Pons (tissue), 1 donor: ENCODE measurements at regions not wholly inside any gene's neighbourhood (a gene's known extent, or its start where the extent isn't known, plus 50 kb on each side); places are given as distances from the start of the nearest gene placed in this dataset.
"Not testable (repeated sequence)": the region's sequence is repeated elsewhere in the genome, so short reads cannot be mapped to it uniquely, and the experiment has no call there.

Experiments used
- DNase-seq: peaks from one replicate; pipeline ENCODE4 v3.0.0-alpha.2; 2016; ENCODE audit warnings: low spot score

DNA sequence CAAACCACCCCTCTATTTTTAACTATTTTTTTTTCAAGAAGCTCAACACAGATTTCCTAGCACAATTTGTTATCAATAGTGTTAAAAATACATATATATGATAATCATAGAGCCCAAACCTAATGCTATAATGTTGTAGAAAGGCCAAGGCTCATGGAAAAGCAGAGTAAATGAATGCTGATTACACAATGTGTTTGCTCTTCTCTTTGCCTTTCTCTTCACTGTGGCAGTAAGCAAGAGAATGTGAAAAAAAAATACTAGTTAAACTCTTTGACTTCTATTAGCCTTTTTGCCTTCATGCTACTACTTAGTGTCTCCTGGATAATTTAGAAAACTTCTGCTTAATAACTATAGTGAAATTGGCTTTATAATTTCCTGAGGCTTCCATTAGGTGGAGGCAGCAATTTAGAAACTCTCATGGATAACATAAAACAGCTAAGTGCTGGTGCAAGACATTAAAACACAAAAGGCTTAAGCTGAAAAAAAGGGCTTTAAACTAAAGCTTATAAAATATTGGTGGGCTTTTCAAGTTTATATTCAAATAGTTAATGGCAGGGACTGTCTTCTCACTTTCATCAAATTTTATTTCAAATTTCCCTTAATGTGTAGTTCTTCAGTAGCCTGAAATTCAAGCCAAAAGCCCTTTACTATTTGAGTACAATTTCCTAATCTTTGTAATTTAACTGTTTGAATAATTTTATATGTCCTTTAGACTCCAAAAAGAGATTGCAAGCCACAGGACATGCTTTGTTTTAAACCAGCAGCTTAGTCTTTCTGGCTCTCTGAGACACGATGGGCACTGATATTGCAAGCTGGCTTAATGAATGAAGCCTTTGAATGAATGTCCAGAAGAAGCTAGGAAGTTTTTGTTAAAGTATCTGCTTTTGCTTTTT is 2031.8 kb upstream of the CDH6 start:
- DNase-seq, result peak; percentile 15

DNA sequence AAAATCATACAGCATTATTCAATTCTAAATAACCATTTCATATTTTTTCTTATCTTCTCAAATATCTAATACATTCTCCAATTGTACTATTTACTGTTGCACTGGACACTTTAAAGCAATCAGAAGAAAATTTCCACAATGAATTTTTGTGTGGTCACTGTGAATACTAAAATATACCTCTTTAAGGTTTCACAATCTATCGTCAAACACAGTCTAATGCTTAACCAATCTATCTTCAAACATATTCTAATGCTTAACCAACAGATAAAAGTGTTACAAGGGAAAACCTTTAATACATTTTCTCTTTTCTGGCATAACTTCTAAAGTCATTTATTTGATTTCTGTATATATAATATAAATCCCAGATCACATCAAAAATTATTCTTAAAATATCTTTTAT is 2035.5 kb upstream of the CDH6 start:
- no peak for DNase-seq

DNA sequence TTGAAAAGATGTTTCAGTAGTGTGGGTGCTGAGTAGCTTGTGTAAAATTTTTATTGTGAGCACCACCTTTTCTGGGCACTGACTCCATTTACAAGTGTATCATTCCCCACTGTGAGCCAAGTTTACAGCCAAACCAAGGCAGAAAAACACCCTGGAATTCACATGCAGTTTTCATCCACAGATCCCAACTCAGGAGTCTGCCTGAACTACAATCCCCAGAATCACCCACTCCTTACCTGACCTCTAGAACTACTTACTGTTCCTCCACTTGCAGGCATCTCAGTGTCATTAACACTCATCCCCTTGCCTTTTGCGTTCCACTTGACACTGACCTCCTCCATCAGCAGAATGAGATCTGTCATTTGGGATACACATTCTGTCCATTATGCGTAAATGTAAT is 2042.6 kb upstream of the CDH6 start:
- no peak for DNase-seq

DNA sequence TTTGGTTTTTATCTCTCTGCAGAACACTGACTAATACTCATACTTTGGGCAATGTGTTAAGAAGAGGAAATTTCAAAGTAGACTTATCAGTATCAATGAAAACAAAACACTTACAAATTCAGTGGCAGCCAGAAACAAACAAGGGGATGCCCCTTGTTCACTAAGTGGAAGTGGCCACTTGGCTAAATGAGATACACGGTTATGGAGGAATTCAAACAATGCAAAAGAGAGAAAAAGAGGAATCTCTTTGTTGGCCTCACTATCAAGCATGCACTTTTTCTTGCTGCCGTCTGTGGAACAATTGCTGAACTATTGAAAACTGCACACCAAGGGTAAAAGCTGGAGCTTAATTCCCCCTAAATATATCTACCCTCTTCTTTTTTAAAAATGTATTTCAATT is 2044.9 kb upstream of the CDH6 start:
- DNase-seq, result no peak

DNA sequence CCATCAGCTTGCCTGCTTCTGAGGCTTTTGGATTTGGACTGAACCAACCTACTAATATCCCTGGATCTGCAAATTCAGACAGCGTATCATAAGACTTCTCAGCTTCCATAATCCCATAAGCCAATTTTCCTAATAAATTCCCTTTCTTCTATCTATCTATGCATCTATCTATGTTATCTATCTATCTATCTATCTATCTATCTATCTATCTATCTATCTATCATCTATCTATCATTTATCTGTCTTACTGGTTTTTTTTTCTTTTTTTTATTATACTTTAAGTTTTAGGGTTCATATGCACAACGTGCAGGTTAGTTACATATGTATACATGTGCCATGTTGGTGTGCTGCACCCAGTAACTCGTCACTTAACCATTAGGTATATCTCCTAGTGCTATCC is 2045.4 kb upstream of the CDH6 start:
- no peak for DNase-seq

DNA sequence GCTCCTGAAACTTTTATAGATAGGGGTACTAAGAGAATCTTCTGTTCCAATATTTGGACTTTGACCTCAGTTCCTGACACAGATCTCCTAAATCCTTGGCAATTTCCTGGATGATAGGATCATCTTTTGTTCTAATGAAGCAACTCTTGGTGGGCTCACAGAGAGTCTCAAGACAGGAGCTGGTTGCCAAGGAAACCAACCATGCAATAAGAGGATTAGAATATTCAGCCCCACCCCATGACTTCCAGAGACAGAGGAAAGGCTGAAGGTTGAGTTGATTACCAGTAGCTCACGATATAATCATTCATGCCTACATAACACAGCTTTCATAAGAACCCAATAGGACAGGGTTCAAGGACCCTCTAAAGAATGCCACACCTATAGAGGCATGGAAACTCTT is 2050.2 kb upstream of the CDH6 start:
- no peak for DNase-seq

DNA sequence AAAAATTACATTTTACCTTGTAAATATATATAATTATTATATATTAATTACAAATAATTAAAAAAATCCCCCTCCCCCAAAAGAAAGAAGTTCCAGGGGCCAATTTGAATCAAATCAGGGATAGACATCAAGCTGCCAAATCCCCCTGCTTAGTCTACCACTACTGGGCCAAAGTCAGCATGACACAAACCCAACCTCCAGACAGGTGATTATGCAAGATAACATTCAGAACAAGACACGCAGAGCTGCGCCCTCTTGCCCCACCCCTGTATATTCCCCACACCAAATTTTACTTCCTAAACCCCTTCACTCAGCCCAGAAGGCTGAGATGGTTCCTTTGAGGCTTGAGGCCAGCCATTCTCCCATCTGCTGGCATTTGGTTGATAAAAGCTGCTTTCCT is 2059.1 kb upstream of the CDH6 start:
- DNase-seq, result no peak

DNA sequence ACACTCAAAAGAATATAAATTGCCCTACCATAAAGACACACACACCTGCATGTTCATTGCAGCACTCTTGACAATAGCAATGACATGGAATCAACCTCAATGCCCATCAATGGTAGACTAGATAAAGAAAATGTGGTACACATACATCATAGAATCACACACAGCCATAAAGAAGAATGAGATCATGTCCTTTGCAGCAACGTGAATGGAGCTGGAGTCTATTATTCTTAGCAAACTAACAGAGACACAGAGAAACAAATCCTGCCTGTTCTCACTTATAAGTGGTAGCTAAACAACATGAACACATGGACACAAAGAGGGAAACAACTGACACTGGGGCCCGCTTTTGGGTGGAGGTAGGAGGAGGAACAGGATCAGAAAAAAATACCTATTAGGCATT is 2062.2 kb upstream of the CDH6 start:
- no peak for DNase-seq

DNA sequence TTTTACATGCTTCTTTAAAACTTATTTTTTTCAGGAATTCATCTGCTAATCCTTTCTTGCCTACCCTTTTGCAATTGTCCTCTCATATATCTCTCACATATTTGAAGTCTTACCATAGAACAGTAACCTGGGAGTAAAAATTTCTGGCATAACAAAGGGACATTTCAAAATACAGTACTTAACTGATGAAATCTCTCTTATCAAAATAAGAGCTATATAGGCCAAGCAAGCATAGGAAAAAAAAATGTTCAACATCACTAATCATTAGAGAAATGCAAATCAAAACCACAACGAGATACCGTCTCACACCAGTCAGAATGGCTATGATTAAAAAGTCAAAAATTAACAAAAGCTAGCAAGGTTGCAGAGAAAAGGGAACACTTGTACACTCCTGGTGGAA is 2062.7 kb upstream of the CDH6 start:
- DNase-seq, result no peak

DNA sequence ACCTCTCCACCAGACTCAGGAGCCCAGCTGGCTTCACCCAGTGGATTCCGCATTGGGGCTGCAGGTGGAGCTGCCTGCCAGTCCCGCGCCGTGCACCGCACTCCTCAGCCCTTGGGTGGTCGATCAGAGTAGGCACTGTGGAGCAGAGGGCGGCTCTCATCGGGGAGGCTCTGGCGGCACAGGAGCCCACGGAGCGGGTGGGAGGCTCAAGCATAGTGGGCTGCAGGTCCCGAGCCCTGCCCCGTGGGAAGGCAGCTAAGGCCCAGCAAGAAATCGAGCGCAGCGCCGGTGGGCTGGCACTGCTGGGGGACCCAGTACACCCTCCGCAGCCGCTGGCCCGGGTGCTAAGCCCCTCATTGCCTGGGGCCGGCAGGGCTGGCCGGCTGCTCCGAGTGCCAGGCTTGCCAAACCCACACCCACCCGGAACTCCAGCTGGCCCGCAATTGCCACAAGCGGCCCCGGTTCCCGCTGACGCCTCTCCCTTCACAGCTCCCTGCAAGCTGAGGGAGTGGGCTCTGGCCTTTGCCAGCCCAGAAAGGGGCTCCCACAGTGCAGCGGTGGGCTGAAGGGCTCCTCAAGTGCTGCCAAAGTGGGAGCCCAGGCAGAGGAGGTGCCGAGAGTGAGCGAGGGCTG is 2065.8 kb upstream of the CDH6 start:
- not testable (repeated sequence) for DNase-seq

DNA sequence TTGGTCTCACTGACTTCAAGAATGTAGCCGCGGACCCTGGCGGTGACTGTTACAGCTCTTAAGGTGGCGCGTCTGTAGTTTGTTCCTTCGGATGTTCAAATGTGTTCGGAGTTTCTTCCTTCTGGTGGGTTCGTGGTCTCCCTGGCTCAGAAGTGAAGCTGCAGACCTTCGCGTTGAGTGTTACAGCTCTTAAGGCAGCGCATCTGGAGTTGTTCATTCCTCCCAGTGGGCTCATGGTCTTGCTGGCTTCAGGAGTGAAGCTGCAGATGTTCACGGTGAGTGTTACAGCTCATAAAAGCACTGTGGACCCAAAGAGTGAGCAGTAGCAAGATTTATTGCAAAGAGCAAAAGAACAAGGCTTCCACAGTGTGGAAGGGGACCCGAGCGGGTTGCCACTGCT is 2067.0 kb upstream of the CDH6 start:
- not testable (repeated sequence) for DNase-seq

DNA sequence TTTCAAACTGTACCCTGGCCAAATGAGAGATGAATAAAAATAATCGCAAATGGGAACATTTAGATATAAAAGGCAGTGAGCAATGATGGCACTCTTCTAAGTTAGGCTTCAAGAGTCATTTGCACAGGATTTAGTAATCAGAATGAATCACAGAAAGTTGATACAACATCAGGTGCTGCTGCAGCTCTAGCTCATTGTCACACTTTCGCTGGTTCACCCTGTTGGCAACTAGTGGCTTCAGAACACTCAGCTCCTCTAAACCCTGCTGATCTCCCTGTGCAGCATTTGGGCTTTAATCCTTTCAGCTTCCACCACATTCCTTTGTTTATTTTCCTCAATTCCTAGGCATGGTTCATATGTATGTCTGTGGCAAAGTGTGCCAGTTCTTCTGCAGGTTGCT is 2071.2 kb upstream of the CDH6 start:
- DNase-seq, result no peak

DNA sequence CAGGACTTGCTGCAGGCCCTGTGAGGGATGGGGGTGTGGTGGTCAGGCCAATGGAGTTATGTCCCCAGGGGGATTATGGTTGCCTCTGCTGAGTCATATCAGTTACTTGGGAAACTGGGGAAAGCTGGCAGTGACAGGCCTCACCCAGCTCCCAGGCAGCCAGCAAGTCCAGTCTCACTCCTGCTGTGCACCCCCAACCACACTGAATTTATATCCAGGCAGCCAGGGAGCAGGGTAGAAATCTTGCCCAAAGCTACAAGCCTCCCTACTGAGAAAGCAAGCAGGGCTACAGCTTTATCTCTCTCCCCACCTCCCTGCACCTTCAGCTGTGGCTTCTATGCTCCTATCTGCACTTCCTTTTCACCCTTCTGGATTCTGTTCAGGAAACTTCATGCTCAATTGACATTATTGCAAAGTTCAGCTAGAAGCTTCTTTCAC is 2076.0 kb upstream of the CDH9 start:
- DNase-seq, result no peak

DNA sequence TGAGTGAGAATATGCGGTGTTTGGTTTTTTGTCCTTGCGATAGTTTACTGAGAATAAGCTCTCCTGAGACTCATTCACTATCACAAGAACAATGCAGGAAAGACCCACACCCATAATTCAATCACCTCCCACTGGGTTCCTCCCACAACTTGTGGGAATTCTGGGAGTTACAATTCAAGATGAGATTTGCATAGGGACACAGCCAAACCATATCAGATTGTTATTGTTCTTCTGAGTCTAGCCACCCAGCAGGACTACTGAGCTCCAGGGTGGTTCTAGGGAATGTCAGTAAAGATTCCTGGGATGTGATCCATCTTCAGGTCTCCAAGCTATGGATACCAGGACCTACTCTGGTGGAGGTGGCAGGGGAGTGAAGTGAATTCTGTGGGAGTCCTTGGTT is 2075.1 kb upstream of the CDH9 start:
- DNase-seq, result no peak

DNA sequence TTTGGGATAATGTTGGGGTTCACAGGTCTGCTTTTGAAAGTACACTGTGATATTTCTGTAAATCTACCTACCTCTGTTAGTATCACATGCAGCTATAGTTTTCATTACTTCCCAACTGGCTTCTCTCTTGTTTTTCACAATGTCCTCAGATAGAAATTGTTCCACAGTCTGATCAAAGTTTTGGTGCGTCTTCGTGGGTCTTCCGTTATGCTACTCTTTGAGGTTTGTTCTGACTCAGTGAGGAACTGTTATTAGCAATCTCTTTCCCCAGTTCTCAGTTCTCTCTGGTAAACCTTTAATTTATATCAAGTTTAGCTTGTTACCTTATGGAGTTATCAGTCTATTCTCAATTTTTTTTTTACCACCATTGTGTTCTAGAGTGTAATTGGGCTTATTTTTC is 2061.2 kb upstream of the CDH9 start:
- DNase-seq, result no peak

DNA sequence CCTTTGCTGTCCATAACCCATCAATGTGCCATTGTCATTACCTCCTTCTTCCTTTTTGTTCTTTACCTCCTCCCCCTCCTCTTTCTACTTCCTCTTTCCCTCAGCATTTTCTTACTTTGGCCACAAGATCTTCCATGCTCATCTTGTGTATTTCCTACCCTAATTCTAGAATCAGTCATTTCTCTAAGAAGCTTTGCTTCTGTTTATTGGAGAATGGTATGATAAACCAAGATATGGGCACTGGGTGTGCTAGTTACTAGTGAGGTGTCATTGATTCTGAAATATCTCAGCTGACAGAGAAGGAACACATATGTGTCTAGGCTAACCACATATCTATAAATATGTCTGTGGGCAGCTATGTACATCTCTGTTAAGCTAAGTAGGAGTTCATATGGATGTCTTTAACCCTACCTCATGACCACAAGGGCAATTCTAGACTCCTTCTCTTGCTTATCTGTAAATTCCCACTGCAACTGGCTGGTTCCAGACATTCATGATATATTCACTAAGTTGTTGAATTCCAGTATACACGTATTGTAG is 2051.3 kb upstream of the CDH9 start:
- DNase-seq, result no peak

DNA sequence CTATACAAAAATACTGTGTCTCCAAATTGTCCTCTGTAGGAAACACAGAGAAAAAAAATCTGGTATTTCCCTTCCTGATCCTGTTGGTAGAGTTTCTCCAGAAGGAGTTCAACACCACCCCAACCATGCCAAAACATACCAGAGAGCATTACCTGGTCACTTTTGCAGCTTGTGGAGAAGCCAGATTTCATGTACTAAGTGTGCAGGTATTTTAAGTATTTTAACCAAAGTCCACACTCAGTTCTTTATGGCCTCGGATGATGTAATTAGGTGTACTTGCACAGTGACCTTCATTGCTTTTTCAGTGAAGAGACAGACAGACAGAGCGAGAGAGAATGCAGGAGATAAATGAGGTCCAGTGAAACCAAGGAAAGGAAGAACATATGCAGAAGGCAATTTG is 2046.8 kb upstream of the CDH9 start:
- DNase-seq, result no peak

DNA sequence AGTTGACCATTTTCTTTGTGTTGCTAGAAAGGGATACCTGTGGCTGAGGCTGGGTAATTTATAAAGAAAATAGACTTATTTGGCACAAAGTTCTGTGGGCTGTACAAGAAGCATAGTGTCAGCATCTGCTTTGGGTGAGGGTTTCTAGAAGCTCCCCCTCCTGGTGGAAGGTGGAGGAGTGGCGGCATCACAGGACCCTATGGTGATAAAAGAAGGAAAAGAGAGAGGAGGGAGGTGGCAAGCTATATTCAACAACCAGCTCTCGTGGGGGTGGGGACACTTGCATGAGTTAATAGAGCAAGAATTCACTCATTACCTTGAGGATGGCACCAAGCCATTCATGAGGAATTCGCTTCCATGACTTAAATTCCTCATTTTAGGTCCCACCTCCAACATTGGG is 2041.4 kb upstream of the CDH9 start:
- no peak for DNase-seq

DNA sequence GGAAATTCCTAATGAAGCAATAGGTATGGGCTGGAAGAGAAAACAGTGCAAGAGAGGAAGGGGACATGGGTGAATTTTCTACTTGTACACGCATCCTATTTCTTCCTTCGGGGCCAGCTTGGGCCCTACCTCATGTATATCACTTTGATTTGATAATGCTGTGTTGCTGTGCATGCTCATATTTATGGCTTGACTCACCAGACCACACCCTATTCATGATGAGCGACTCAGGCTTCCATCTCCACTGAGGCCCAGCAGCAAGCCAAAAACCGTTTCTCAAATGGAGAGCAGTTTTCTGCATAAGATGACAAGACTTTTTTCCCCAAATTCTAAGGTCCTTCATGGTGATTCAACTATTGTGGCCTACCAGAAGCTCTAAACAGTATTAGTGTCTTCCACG is 2039.1 kb upstream of the CDH9 start:
- DNase-seq, result no peak

DNA sequence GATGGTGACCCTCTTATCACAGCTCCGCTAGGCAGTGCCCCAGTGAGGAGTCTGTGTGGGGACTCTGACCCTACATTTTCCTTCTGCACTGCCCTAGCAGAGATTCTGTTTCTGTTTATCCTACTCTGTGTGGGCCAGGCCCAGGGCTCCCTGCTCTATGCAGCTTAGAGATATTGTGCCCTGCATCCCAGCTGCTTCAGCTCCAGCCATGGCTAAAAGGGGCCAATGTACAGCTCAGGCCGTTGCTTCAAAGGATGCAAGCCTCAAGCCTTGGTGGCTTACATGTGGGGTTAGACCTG is 2030.7 kb upstream of the CDH9 start:
- no peak for DNase-seq

DNA sequence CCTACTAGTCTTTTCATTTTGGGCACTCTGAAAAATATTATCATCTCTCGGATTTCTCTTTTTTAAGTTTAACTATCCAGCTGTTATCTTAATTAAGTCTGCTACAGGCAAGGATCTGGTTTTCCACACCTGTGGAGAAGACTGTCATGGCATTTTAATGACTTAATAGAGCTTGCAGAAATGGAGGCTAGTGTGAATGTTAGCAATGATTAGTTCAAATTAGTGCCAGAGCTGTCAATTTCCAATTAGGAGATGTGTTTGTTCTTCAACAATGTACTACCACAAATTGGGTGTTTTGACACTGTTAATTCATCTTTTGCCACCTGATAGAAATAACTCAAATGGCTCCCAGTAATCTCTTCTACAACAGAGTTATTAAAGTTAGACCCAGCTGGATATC is 2023.0 kb upstream of the CDH9 start:
- DNase-seq, result no peak

DNA sequence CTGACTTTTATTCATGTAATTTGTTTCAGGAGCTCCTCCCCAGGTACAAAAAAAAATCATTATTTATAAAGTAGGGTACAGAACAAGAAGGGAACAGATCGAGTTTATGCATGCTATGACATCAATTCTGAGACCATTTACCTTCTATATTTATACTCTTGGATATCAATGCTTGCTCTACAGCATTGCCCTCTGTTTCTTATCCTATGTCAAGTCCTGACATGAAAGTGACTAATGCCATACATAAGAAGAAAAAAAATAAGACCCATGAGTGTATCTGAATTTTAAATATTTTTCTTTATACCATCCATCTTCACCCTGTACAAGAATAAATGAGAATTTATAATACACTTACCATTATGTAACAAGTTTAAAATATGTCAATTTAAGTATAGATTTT is 2016.3 kb upstream of the CDH9 start:
- no peak for DNase-seq

DNA sequence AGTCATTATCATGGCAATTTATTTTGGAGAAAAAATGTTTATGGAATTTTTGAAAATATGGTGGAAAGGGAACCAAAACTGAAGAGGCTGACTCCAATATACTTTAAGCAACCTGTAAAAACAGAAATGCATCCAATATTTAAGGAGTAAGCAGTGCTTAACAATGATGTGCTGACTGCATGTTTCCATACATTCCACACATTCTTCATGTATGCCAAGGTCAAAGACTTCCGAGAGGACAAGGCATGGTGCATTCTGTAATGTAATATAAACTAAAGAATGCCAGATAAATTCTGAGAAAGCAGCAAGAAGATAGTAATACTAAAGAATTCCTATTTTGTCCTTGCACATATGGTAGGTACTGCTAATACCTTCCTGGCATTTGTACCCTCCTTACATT is 2015.9 kb upstream of the CDH9 start:
- DNase-seq, result no peak

DNA sequence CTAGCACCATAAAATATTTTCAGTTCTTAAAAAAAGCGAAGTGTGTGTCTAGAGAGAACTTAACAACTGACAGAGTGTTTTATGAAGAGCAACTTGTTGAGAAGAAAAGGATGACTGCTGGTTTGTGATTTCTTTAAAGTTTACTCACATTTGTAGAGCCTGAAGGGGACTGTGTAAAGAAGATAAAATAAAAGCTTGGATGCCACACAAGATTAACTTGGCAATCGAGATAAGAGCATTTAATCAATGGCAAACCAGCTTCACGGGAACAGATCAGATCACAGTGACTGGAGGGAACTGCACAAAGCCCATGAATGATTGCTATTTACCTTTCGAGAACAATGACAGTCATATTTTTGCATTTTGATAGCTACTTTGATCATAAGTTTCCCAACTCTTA is 2013.1 kb upstream of the CDH9 start:
- DNase-seq, result no peak
